Left renal cortex interstitium (tissue), 4 donors: ENCODE measurements at regions not wholly inside any gene's neighbourhood (a gene's known extent, or its start where the extent isn't known, plus 50 kb on each side); places are given as distances from the start of the nearest gene placed in this dataset.
A peak's percentile ranks its signal among the peaks of the same experiment; 100 is the strongest.
"Not testable (repeated sequence)": the region's sequence is repeated elsewhere in the genome, so short reads cannot be mapped to it uniquely, and the experiment has no call there.

ENCODE experiments used
- DNase-seq, 4 donors: peaks; one replicate each; pipeline ENCODE4 v3.0.0-alpha.2; 2013; ENCODE audit warnings: low read depth in 4 of 4, low spot score in 2 of 4, missing footprints in 1 of 4

DNA sequence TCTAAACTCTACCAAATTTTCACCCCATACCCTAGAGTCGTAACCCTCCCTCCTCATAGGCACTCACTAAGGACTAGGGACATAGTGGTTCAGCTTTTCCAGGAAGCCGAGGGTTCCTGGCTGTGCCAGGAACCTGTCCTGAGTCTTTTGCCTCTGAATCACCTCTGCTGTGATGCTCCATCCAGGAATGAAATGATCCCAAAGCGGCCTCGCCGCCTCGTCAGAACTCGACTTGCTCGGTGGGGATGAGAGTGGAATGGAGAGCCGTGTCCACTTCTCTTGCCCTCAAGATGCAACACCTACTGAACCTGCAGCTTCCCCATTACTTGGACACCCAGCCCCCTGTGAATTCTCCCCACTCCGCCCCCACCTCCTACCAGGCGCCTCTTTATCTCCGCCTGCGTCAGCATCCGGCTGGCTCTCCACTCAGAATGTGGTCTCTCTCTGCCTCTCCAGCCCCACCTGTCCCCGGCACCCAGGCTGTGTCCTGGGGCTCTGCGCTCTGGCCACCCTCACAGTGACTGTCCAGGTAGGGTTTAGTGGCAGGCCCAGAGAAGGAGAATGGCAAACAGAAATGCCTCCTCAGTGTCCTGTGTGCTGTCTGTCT lies 366.1 kb upstream of the ZNF32 start:
- no peak for DNase-seq

DNA sequence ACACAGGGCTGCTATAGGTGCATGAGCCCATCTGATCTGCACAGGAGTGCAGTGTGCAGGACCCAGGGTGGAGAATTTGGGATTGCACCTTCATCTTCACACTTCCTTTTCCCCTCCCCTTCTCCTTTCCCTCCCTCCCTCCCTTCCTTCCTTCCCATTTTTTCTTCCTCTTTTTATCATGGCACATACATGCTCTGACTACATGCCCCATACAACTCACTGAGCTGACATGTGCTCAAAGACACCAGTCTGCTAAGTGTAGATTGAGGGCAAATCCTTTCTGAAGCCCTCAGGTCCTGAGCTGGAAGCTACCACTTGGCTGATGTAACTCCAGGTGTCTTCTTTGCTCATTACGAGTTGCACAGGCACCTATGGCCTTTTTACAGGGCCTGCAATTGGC lies 365.3 kb upstream of the ZNF32 start:
- no peak for DNase-seq

DNA sequence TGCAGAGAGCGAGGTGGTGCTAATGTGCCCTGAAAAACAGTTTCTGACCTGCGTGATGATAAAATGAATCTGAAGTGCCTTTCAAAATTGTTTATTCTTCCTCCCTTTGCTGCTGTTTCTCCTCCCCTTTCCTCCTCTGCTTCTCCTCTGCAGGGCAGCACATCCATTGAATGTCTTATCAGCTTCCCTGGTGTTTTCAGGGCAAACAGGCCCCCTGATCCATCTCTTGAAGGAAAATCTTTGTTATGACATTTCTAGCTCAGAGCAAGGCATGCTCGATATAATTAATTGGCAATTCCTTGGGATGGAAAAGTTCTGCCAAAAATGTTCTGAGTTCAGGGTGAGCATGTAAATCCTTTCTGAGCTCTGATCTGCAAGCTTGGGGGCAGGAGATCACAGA lies 364.2 kb upstream of the ZNF32 start:
- no peak for DNase-seq

DNA sequence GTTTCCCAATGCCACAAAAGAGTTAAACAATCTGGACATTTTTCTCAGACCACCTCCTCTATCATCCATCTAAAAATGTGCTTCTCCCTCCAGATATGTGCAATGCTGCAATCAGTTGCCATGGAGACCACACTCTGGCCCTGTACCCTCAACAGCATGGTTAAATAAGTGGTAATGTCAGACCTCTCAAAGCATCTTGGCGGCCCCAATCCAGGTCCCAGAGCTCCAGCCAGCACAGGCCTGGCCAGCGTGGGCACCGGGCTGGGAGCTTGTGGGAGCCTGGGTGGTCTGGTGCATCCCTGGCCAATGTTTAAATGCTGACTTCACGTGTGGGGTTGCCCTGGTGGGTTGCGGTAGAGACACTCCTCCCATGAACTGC lies 362.9 kb upstream of the ZNF32 start:
- no peak for DNase-seq

DNA sequence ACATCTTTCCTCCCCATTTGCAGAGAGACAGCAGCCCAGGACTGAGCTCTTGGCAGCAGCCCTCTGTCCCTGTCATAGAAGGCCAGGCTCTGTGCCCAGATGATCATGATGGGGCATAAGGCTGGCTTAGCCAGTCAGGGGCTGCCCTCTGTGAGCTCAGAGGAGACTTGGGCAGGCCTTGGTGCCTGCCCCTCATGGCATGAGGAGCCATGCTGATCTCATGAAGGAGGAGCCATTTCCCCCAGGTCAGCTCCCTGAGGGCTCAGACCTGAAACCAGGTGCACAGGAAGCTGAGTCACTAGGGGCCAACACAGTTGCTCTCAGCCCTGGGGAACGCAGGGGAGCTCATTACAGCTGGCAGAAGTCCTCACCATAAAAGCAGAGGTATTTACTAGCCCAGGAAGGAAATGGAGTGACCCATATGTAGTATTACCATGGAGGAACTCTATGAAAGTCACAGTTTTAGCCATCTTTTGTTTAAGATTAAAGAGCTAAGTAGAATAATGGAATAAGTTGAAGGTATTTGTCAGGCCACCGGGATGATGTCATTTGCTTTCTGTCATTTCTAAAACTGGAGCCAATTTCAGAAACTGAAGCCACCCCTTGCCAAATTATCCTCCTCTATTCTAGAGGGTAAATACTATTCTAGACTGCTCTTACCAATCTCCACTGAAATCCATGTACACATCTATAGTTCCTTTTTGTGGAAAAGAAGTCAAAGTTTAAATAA lies 362.4 kb upstream of the ZNF32 start:
- no peak for DNase-seq

DNA sequence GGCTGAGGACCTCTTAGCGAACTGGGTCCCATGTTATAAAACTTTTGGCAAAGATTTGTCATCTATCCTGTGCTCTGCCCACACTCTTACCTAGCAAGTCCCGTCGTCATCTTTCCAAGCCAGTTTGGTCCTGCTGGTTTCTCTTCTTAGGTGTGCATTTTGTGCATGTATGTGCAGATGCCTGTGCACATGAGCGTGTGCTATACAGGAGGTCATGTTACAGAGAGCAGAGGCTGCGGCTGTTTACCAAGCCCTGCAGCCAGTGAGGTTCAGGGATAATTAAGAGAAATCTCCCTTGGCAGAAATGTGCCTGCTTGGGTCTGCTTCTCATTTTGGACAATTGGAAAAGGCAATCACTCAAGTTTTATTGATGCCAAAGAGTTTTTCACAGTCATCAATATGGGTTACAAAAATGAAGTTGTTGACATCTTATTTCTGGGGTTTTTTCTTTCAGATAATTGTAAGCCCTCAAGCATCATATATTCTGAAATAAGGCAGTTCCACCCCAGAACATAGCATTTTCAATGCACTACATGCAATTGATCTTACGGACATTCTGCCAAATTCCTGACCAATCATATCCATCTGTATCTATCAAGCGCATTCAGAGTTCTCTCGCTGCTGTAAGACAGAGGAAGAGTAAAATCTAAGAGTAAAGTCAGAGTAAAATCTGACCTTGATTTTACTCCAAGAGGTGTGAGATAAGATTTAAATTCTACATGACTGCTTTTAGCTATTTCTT lies 361.4 kb upstream of the ZNF32 start:
- no peak for DNase-seq

DNA sequence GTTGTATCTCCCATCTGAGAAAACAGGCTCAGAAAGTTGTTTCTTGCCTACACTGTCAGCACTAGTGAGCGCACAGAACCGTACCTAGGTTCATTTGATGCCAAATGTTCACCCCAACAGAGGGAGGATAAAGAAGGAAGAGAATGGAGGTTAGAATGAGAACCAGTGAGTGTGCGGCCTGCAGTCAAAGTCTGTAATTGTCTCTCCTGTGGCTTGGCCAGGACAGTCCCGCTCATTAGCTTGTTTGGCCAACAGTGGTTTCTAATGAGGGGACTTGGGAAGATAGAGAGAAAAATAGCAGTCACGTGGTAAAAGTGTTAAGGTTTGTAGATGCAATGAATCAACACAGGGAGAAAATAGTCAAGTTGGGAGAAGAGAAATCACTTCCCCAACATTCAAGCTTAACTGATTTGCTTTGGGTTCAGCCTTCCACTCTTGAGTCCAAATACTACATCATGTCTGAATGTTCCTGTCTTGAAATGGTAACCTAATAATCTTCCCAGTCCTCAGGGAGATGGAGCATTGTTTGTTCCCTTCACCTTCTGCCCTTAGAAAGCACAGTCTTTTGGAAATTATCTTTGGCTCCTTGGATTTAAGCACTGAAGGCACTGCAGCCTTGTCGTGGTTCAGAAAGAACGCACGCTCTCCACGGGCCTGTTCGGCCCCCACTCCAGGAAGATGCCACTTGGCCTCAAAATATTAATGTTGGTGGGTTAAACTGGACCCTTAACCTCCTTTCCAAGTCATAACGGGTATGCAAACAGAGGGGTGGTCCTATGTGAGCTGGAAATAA lies 360.4 kb upstream of the ZNF32 start:
- no peak for DNase-seq

DNA sequence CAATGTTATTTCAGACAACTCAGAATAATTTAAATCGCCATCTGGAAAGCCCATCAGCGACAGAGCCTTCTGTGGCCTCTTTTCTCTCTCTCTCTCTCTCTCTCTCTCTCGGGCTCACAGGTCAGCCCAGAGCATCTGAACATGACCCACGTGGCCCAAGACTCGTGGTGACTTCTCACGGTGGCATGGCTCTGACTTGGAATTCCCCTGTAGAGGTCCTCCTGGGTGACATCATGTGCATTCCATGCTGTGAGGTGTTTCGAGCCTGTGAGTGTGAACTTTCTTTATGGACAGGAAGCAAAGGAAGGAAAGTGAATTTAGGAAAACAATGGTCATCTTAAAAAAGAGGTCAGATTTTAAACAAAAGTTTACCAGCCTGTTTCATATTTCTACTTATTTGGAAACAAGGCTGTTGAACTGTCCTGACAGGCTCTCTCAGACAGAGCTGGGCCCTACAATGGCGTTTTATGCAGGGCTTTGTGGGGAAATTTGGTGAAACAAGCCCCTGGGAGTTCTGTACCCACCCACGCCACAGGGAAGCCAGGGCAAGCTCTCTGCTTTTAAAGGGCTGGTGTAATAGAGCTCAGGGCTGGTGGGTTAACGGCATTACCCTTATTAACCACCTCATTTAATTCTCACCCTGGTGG lies 359.7 kb upstream of the ZNF32 start:
- DNase-seq: no peak

DNA sequence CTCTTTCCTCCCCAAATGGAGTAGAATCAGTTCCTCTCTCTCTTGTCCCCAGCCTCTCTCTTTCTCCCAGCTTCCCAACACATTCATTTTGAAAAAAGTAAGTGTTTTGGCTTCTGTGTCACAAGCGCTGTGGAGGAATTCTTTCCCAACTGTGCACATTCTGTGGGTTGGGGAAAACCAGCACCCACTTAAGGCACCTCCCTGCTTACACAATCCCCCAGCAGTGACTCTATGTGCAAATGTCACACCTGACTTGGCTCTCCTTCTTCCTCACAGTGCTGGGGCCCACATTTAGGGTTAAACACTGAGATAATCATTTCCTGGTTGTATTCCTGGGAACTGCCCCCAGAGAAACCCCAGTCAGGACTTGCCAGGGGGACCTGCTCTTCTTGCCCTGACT lies 358.1 kb upstream of the ZNF32 start:
- DNase-seq: no peak

DNA sequence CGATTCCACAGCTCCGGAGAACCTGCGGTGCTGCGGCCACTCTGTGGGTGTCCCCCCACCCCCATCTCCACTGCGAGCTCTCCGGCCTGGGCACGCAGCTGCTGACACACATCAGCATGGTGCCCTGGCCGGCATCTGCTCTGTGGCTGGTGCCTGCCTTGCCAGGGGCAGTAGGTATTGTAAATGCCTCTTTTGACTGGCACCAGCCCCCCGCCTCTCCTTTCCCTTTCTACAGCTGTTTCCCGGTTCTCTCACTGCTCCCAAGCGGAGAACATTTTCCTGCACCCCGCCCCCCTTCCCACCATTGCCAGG lies 357.1 kb upstream of the ZNF32 start:
- DNase-seq: no peak

DNA sequence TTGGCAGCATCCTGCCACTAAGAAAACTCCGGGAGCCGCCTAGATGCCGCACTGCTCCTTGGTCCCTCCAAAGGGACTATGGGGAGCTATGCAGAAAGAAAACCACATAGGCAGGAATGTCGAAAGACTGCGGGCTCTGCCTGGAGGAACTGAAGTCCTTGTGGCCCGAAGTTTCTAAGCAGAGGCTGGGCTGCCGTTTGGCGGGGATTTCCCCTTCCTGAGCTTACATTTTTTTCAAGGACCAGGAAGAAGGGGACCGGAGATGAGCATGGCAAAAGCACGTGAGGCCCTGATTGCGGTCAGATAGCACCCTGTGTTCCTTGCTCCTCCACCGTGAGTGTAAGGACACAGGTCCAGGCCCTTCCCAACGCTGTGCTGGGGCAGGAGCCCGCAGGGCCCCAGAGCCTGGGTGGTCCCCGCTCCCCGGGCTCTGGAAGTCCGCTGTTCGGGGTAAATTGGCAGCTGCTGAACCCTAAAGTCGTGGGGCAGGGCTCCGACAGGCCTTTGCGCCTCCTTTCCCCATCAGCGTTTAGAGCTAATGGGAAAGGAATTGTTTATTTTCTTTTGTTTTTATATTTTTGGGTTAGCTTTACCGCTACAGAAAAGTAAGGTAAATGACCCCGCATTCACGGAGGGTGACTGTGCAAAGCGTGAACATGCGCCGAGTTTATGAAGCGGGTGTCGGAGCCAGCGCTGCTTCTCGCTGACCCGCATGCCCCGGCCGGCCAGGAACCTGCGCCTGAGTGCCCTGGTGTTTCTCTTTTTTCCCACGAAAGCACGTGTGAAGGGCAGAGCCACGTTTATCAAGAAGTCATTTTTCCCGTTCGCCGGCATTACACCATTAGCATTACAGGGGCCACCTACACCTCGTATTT lies 356.5 kb upstream of the ZNF32 start:
- no peak for DNase-seq

DNA sequence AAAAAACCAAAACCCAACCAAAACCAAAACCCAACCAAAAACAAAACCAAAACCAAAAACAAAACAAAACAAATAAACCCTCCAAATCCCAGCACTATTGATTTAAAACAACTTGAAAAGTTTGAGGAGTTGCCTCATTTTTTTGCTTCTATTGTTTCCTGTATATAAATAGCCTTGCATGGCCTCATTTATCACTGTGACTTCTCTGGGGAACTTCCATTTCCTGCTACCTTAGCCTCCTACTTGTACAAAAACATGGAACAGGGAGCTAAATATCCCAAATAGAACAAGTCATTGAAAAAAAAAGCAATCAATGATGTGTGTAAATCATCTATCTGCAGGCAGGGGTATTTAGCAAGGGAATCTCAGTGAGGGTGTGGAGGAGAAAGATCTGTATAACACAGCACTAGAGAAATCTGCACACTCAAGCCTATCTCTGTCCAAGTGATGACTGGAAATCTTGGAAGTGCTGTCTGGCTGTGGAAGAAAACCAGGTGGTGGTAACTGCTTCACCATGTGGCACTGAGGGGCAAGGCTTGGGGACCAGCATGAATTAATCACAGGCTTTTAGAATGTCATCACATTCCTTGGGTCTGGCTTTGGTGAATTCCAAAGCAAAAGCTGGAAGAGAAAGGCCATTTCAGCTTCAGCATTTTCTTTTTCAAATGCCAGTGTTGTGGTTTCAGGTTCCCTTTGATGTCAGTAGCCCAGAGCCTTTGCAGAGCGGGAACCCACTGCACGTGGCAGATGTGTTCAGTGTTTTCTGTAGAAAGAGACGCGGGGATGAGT lies 349.5 kb upstream of the ZNF32 start:
- peak in 1 of 4 donors; percentile 9 for DNase-seq

DNA sequence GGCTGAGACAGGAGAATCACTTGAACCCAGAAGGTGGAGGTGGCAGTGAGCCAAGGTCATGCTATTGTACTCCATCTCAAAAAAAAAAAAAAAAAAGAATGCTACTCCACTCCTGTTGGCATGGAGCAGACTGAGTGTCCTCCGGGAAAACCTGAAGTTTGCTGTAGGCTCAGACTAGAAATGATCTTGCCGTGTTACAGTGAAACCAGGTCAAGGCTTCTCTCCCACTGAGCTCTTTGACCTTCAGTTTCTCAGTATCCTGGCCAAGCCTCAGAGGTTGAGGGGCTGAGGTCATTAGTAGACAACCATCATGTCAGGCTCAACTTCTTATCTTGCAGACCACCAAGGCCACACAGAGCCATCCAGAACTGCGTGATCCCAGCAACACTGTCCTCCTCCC lies 348.6 kb upstream of the ZNF32 start:
- DNase-seq: no peak

DNA sequence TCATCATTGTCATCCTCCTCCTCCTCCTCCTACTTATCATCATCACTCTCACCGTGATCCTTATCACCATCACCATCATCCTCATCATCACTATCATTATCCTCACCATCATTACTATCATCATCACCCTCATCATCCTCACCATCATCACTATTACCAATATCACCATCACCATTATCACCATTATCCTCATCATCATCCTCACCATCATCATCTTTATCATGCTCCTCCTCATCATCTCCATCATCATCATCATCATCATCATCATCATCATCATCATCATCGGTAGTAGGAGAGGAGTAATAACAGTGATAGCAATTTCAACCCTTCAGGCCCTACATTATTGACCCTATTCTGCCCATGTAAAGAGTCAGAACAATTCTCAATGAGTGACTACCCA lies 345.9 kb upstream of the ZNF32 start:
- DNase-seq: no peak

DNA sequence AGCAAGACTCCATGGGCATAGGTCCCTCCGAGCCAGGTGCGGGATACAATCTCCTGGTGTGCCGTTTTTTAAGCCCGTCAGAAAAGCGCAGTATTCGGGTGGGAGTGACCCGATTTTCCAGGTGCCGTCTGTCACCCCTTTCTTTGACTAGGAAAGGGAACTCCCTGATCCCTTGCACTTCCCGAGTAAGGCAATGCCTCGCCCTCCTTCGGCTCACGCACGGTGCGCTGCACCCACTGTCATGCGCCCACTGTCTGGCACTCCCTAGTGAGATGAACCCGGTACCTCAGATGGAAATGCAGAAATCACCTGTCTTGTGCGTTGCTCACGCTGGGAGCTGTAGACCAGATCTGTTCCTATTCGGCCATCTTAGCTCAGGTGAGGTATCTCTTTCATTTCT lies 344.1 kb upstream of the ZNF32 start:
- not testable (repeated sequence) for DNase-seq

DNA sequence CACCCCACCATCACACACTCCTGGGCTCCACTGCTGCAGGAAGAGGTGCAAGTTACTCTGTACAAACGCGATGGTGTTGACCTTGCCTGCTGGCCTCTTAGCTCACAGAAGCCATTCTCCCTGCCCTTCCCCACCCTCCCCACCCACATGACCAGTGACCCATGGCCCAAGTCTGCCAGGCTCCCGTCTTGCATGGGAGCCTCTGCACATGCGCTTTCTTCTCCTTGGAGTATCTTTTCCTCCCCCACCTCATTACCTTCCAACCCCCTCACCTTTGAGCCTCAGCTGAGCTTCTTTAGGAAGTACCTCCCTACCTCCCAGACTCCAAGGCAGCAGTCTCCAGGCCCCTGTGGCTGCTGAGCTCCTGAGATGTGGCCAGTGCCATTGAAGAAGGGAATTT lies 337.7 kb upstream of the ZNF32 start:
- no peak for DNase-seq

DNA sequence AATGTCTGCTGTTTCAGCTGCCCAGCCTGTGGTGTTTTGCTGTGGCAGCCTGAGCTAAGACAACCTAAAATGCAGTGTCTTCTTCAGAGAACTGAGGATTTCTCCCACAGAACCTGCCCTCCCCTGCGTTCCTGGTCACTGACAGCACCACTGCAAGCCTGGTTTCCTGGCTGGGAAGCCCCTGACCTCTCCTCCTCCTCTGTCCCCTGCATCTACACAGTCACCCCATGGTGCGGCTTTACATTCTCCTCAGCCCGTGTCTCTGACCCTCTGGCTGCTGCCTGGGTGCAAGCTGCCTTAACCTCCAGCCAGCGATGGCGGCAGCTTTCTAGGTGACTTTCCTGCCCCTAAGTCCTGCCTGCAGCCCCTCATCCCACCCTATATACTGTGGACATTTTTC lies 337.3 kb upstream of the ZNF32 start:
- no peak for DNase-seq

DNA sequence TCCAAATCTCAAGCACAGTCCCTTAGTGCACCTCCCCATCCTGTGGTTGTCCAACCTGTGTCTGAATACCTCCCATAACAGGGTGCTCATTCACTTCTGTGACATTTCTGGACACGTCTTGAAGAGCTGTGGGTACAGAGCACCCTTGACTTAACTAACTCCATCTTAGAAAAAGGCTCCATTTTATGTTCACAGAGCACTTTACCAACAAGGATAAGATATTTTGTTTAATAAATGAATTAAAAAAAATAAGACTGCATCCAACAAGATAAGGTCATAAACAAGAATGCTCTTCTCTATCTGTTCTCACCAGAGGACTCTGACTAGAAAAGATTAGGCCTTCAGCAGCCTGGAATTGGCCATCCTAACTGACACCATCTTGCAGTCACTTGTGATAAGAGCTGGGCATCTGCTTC lies 335.2 kb upstream of the ZNF32 start:
- no peak for DNase-seq

DNA sequence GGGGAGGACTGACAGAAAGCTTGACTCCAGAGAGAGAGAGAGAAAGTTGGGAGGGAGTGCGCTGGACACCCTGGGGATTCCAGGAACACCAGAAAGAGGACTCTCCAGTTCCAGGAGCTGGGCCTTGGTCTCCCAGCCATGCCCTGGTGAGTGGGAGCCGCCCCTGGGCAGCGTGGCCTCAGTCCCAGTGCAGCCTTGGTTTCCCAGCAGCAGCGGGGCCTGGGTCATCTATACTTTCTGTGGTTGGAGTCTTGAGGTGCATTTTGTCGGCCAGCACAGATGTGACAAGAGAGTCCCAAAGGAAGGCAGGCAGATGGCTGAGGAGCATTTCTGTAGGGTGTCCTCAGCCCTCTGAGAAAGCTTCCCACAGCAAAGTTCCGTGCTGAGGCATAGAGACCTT lies 334.7 kb upstream of the ZNF32 start:
- no peak for DNase-seq
